Ascending aorta (tissue), 2 donors: ENCODE measurements at regions not wholly inside any gene's neighbourhood (a gene's known extent, or its start where the extent isn't known, plus 50 kb on each side); places are given as distances from the start of the nearest gene placed in this dataset.
"Not testable (repeated sequence)": the region's sequence is repeated elsewhere in the genome, so short reads cannot be mapped to it uniquely, and the experiment has no call there.

Source experiments
- DNase-seq, 2 donors: peaks; one replicate each; pipeline ENCODE4 v3.0.0-alpha.2; 2019; ENCODE audit warnings: low spot score in 2 of 2
- H3K27ac ChIP-seq, 2 donors: fragments of 200-600 bp; sonication (generic); one replicate each; pipeline ENCODE4 v1.5.1; 2016 to 2017; ENCODE audit warnings: mild to moderate bottlenecking in 1 of 2
- H3K27me3 ChIP-seq: fragments of 200-600 bp; sonication (generic); one replicate; pipeline ENCODE4 v1.5.1; 2017
- H3K36me3 ChIP-seq, 2 donors: fragments of 200-600 bp; sonication (generic); one replicate each; pipeline ENCODE4 v1.5.1; 2016
- H3K4me1 ChIP-seq, 2 donors: fragments of 200-600 bp; sonication (generic); one replicate each; pipeline ENCODE4 v1.5.1; 2016 to 2017; ENCODE audit warnings: mild to moderate bottlenecking in 1 of 2
- H3K4me3 ChIP-seq, 2 donors: fragments of 200-600 bp; sonication (generic); one replicate each; pipeline ENCODE4 v1.5.1; 2016 to 2017; ENCODE audit warnings: mild to moderate bottlenecking in 1 of 2
- H3K9me3 ChIP-seq, 2 donors: fragments of 200-600 bp; sonication (generic); one replicate each; pipeline ENCODE4 v1.5.1; 2016
- intact Hi-C: fragments of 100-400 bp; cut with DNase I; formaldehyde crosslinking; loops from one replicate; pipeline ENCODE4 v1.15.1; 2023
- TF ChIP-seq, protein P1 (sequence below), 3 experiments: fragments of 200-600 bp in 2 of 3; fragments of 450-650 bp in 1 of 3; sonication (generic) in 2 of 3; IDR thresholded peaks; one replicate each; pipeline ENCODE4 v1.5.1; 2016 to 2019; ENCODE audit warnings: antibody characterized with exemption in 3 of 3, mild to moderate bottlenecking in 1 of 3, moderate library complexity in 1 of 3

DNA sequence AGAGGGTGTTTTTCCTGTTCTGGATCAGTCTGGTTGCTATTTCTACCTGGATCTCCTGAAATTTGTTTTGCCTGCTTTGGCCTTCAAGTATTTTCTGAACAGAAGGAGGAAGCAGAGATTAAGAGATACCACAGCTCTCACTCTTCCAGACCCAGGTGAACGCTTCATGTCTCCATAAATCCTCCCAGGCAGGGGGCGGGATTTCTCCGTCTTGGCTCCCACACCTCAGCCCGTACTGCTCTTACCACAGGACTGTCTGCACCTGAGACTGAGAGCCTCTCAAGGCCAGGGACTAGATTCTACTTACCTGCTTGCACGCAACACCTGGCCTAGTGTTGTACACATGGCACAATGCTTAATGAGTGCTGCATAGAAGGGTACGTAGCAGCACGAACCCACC lies 59.9 kb upstream of the LRPPRC start:
- no peaks in the 10 kb centered on the region for H3K4me1 ChIP-seq
- H3K9me3 ChIP-seq = no peaks in the 10 kb centered on the region
- TF ChIP-seq, protein P1, sequence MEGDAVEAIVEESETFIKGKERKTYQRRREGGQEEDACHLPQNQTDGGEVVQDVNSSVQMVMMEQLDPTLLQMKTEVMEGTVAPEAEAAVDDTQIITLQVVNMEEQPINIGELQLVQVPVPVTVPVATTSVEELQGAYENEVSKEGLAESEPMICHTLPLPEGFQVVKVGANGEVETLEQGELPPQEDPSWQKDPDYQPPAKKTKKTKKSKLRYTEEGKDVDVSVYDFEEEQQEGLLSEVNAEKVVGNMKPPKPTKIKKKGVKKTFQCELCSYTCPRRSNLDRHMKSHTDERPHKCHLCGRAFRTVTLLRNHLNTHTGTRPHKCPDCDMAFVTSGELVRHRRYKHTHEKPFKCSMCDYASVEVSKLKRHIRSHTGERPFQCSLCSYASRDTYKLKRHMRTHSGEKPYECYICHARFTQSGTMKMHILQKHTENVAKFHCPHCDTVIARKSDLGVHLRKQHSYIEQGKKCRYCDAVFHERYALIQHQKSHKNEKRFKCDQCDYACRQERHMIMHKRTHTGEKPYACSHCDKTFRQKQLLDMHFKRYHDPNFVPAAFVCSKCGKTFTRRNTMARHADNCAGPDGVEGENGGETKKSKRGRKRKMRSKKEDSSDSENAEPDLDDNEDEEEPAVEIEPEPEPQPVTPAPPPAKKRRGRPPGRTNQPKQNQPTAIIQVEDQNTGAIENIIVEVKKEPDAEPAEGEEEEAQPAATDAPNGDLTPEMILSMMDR (IDR thresholded peaks at IDR 0.05) = no peak
- no peak for DNase-seq
- intact Hi-C loops = no loop called here
- H3K27ac ChIP-seq = no peak overlapping the region
- no peaks in the 10 kb centered on the region for H3K27me3 ChIP-seq
- H3K36me3 ChIP-seq = no peaks in the 10 kb centered on the region
- H3K4me3 ChIP-seq = no peak overlapping the region

DNA sequence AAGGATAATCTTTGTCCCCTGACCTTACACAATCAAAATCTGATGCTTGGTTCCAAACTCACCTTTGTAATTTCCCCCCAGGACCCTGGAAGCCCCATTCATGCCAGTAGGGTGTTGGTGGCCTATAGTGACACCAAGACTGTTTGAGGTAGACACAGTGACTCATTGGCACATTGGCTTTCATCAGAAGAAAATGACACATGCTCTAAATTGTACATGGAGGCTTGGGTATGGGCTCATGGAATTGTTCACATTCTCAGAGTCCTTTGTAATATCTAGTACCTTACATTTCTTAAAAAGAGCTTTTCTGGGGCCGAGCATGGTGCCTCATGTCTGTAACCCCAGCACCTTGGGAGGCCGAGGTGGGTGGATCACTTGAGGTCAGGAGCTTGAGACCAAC lies 61.2 kb upstream of the LRPPRC start:
- intact Hi-C loops = no loop called here
- TF ChIP-seq, protein P1 (IDR thresholded peaks at IDR 0.05) = no peak

GRCh38 chr2:44060286-44060685 lies 64.5 kb upstream of the LRPPRC start:
- H3K4me3 ChIP-seq, H3K36me3 ChIP-seq, DNase-seq, H3K27me3 ChIP-seq, H3K4me1 ChIP-seq, H3K9me3 ChIP-seq, intact Hi-C loops, H3K27ac ChIP-seq: not testable (repeated sequence)

More for the DNA sequence above, 61.2 kb upstream of the LRPPRC start:
- no peaks in the 10 kb centered on the region for H3K27me3 ChIP-seq
- H3K4me3 ChIP-seq = no peak overlapping the region
- no peaks in the 10 kb centered on the region for H3K36me3 ChIP-seq
- no peak for DNase-seq
- H3K27ac ChIP-seq = no peak overlapping the region
- H3K9me3 ChIP-seq = no peaks in the 10 kb centered on the region
- no peaks in the 10 kb centered on the region for H3K4me1 ChIP-seq

GRCh38 chr2:44060990-44061389 lies 65.2 kb upstream of the LRPPRC start:
- Histone ChIP-seq H3K27ac (no peak overlapping the region), H3K4me1 (no peaks in the 10 kb centered on the region), H3K27me3 (no peaks in the 10 kb centered on the region), H3K4me3 (no peak overlapping the region), H3K36me3 (no peaks in the 10 kb centered on the region), H3K9me3 (no peaks in the 10 kb centered on the region)
- intact Hi-C loops = no loop called here
- TF ChIP-seq, protein P1 (IDR thresholded peaks at IDR 0.05) = no peak
- DNase-seq = no peak

GRCh38 chr2:44061469-44061868 lies 65.7 kb upstream of the LRPPRC start:
- TF ChIP-seq, protein P1 (IDR thresholded peaks at IDR 0.05) = no peak
- no peaks in the 10 kb centered on the region for H3K9me3 ChIP-seq
- no peaks in the 10 kb centered on the region for H3K27me3 ChIP-seq
- H3K36me3 ChIP-seq = no peaks in the 10 kb centered on the region
- no peak overlapping the region for H3K27ac ChIP-seq
- H3K4me1 ChIP-seq = no peaks in the 10 kb centered on the region
- DNase-seq = no peak
- no peak overlapping the region for H3K4me3 ChIP-seq
- intact Hi-C loops = no loop called here

DNA sequence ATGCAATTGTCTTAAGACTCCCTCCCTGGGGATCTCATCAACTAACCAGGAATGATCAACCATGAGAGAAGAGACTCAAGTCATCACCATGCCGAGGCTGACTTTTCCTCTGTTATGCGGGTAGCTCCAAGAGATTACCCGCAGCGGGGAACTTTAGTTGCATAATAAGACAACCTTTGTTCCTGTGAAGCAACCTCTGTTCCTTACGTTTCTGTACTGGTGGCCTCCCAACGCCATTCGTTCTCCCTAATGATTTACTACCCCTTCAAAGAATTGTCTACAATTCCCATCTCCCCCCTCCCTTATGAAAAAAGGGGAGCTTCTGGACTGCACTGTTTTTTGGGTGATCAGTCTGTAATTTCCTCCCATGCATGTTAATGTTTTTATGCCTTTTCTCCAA lies 66.1 kb upstream of the LRPPRC start:
- intact Hi-C loops = no loop called here
- Histone ChIP-seq H3K27ac (no peak overlapping the region), H3K4me1 (no peaks in the 10 kb centered on the region), H3K27me3 (no peaks in the 10 kb centered on the region), H3K4me3 (no peak overlapping the region), H3K9me3 (no peaks in the 10 kb centered on the region), H3K36me3 (no peaks in the 10 kb centered on the region)
- no peak for DNase-seq
- TF ChIP-seq, protein P1 (IDR thresholded peaks at IDR 0.05) = no peak
